Hepatocyte (in vitro differentiated cells): ENCODE measurements at regions not wholly inside any gene's neighbourhood (a gene's known extent, or its start where the extent isn't known, plus 50 kb on each side); places are given as distances from the start of the nearest gene placed in this dataset.

Source experiments
- DNase-seq: peaks from one replicate; pipeline ENCODE4 v3.0.0-alpha.2; 2016; ENCODE audit warnings: low spot score
- H2AFZ ChIP-seq: fragments of 200-600 bp; sonication (generic); 2 replicates; pipeline ENCODE4 v1.6.0; 2016; ENCODE audit warnings: antibody characterized with exemption, mild to moderate bottlenecking
- H3K27ac ChIP-seq: fragments of 200-600 bp; sonication (generic); 2 replicates; pipeline ENCODE4 v1.5.1; 2016; ENCODE audit warnings: mild to moderate bottlenecking
- H3K27me3 ChIP-seq: fragments of 200-600 bp; sonication (generic); 2 replicates; pipeline ENCODE4 v1.6.1; 2016
- H3K36me3 ChIP-seq: fragments of 200-600 bp; sonication (generic); replicated peaks from 2 replicates; pipeline ENCODE4 v1.5.1; 2016; ENCODE audit warnings: low read depth; ENCODE audit not compliant: insufficient read depth
- H3K4me1 ChIP-seq: fragments of 200-600 bp; sonication (generic); 2 replicates; pipeline ENCODE4 v1.5.1; 2016; ENCODE audit warnings: mild to moderate bottlenecking, moderate library complexity; ENCODE audit not compliant: insufficient read depth
- H3K4me2 ChIP-seq: fragments of 200-600 bp; sonication (generic); 2 replicates; pipeline ENCODE4 v1.6.0; 2016
- H3K4me3 ChIP-seq: fragments of 200-600 bp; sonication (generic); 2 replicates; pipeline ENCODE4 v1.5.1; 2016; ENCODE audit warnings: mild to moderate bottlenecking
- H3K79me2 ChIP-seq: fragments of 200-600 bp; sonication (generic); 2 replicates; pipeline ENCODE4 v1.6.0; 2017; ENCODE audit warnings: mild to moderate bottlenecking
- H3K9me2 ChIP-seq: fragments of 200-600 bp; sonication (generic); replicated peaks from 2 replicates; pipeline ENCODE4 v1.6.0; 2017; ENCODE audit warnings: mild to moderate bottlenecking; ENCODE audit not compliant: insufficient read depth
- H3K9me3 ChIP-seq: fragments of 200-600 bp; sonication (generic); 2 replicates; pipeline ENCODE4 v1.5.1; 2016; ENCODE audit warnings: low read depth, mild to moderate bottlenecking
- H4K20me1 ChIP-seq: fragments of 200-600 bp; sonication (generic); 2 replicates; pipeline ENCODE4 v1.6.0; 2016; ENCODE audit warnings: mild to moderate bottlenecking; ENCODE audit not compliant: insufficient read depth, poor library complexity, severe bottlenecking
- EZH2 ChIP-seq: fragments of 200-600 bp; sonication (generic); IDR thresholded peaks from 2 replicates; pipeline ENCODE4 v1.6.1; 2016; ENCODE audit warnings: antibody characterized with exemption, mild to moderate bottlenecking, borderline replicate concordance
- EZH2phosphoT487 ChIP-seq: fragments of 200-600 bp; sonication (generic); IDR thresholded peaks from one replicate; pipeline ENCODE4 v1.6.1; 2018; ENCODE audit warnings: antibody characterized with exemption, mild to moderate bottlenecking, low read depth, moderate library complexity; ENCODE audit not compliant: unreplicated experiment, severe bottlenecking
- WGBS: methylation state at CpG from one replicate; pipeline ENCODE4 v1.1.6; 2016; ENCODE audit warnings: low lambda C conversion rate; ENCODE audit errors: missing lambda C conversion rate; 5-methylcytosine and 5-hydroxymethylcytosine counted together
- TF ChIP-seq, protein P1 (sequence below): fragments of 200-600 bp; sonication (generic); IDR thresholded peaks from 2 replicates; pipeline ENCODE4 v1.5.1; 2016; ENCODE audit warnings: antibody characterized with exemption, mild to moderate bottlenecking; ENCODE audit not compliant: poor library complexity

DNA sequence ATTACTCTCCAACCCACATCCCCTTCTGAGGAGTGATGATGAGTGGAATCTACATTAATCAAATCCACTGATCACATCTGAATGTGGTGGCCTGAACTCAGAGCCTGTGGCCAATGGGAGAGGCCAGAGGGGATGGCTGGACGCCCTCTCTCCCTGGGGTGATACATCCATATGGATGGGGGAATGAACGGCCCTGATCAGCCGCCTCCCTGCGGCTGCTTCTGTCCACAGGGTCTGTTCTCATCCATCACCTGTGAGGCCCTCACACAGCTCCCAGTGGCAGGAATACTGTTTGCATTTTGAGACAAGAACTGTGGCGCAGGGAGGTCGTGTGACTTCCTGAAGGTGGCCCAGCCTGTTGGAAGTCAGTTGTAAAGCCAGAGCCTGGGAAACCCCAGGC is 78.3 kb upstream of the SHISAL1 start:
- Histone ChIP-seq H4K20me1 (no peaks in the 10 kb centered on the region), H3K27me3 (no peaks in the 10 kb centered on the region), H3K4me1 (no peaks in the 10 kb centered on the region), H3K4me3 (no peak overlapping the region), H3K9me2 (no peaks in the 10 kb centered on the region), H2AFZ (no peak overlapping the region), H3K9me3 (no peaks in the 10 kb centered on the region), H3K79me2 (no peaks in the 10 kb centered on the region), H3K36me3 (no peaks in the 10 kb centered on the region), H3K27ac (no peak overlapping the region), H3K4me2 (no peak overlapping the region)
- TF ChIP-seq EZH2 (no peak), EZH2phosphoT487 (no peak)
- TF ChIP-seq, protein P1, sequence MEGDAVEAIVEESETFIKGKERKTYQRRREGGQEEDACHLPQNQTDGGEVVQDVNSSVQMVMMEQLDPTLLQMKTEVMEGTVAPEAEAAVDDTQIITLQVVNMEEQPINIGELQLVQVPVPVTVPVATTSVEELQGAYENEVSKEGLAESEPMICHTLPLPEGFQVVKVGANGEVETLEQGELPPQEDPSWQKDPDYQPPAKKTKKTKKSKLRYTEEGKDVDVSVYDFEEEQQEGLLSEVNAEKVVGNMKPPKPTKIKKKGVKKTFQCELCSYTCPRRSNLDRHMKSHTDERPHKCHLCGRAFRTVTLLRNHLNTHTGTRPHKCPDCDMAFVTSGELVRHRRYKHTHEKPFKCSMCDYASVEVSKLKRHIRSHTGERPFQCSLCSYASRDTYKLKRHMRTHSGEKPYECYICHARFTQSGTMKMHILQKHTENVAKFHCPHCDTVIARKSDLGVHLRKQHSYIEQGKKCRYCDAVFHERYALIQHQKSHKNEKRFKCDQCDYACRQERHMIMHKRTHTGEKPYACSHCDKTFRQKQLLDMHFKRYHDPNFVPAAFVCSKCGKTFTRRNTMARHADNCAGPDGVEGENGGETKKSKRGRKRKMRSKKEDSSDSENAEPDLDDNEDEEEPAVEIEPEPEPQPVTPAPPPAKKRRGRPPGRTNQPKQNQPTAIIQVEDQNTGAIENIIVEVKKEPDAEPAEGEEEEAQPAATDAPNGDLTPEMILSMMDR = no peak
- no peak for DNase-seq
- 72% methylated on average over 6 of the region's 6 CpGs for WGBS

DNA sequence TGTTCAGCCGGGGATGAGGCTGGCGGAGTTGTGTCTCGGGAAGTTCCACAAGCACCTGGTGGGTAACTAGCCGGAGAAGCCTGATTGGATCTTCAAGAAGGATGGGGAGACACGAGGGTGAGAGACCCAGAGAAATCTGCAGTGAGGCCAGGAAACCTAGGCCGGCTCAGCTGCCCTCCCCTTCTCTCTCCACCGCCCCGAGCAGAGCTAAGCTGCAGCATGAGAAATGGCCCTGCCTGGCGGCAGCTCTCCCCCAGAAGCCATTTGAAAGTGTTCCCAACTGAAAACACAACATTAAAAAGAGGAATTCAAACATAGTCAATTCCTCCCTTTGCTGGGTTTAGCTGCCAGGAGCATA is 77.8 kb upstream of the SHISAL1 start:
- no peak overlapping the region for H3K4me3 ChIP-seq
- H3K4me2 ChIP-seq = no peak overlapping the region
- no peak for DNase-seq
- TF ChIP-seq EZH2phosphoT487 (no peak), EZH2 (no peak)
- TF ChIP-seq, protein P1 = no peak
- H4K20me1 ChIP-seq = no peaks in the 10 kb centered on the region
- H3K27me3 ChIP-seq = no peaks in the 10 kb centered on the region
- H3K27ac ChIP-seq = no peak overlapping the region
- no peaks in the 10 kb centered on the region for H3K79me2 ChIP-seq
- H2AFZ ChIP-seq = no peak overlapping the region
- H3K36me3 ChIP-seq = no peaks in the 10 kb centered on the region
- no peaks in the 10 kb centered on the region for H3K9me2 ChIP-seq
- no peaks in the 10 kb centered on the region for H3K4me1 ChIP-seq
- WGBS = 74% methylated on average over 9 of the region's 9 CpGs
- no peaks in the 10 kb centered on the region for H3K9me3 ChIP-seq

DNA sequence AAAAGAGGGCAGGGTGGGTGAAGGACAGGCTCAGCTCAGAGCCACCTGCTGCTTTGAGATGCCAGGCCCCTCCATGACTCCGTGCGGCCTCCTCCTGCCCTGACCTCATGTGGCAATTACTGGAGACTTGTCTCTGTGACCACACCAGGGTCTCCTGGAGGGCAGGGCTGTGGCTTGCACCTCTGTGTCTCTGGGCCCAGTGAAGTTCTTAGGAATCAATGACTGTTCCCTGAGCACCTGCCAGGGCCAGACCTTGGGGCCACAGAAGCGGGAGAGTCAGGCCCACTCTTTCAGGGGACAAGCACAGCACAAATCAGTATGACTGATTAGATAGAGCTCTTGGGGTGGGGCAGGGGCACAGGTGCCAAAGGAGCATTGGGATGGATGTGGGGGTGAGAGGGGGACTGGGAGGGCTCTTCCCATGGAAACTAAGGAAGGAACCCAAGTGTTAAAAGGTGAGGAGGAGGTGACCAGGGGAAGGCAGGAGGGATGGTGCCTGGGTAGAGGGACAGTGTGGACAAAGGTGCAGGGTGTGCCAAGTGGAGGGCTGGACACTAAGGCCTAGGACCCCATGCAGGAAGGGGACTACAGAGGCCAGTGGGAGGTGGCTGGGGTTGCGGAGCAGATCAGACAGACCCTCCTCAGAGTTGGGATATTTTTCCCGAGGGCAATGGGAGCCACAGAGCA is 77.3 kb upstream of the SHISAL1 start:
- H3K27ac ChIP-seq = no peak overlapping the region
- no peak for DNase-seq
- no peak overlapping the region for H3K4me3 ChIP-seq
- H3K9me2 ChIP-seq = no peaks in the 10 kb centered on the region
- 90% methylated on average over 5 of the region's 5 CpGs for WGBS
- TF ChIP-seq, protein P1 = no peak
- TF ChIP-seq EZH2 (no peak), EZH2phosphoT487 (no peak)
- H2AFZ ChIP-seq = no peak overlapping the region
- no peaks in the 10 kb centered on the region for H3K36me3 ChIP-seq
- H3K4me1 ChIP-seq = no peaks in the 10 kb centered on the region
- H3K9me3 ChIP-seq = no peaks in the 10 kb centered on the region
- H4K20me1 ChIP-seq = no peaks in the 10 kb centered on the region
- no peaks in the 10 kb centered on the region for H3K27me3 ChIP-seq
- no peak overlapping the region for H3K4me2 ChIP-seq
- no peaks in the 10 kb centered on the region for H3K79me2 ChIP-seq

DNA sequence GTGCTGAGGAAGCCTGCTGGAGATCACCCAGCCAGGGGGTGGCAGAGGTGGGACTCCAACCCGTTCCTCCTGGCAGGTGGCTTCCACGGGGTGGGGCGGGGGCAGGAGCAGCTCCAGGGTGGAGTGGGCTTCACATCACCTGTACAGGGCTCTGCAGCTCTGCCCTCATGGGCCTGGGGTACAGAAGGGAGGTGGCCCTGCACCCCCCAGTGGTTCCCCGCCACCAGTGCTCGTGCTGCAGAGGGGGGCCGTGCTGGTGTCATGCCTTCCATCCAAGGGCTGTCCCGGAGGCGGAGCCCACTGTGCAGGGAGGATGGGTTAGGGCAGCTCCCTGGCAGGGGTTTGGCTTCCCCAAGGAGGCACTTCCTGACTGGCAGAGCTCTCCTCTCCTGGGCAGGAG is 76.4 kb upstream of the SHISAL1 start:
- no peaks in the 10 kb centered on the region for H3K36me3 ChIP-seq
- no peak overlapping the region for H3K4me3 ChIP-seq
- H3K9me3 ChIP-seq = no peaks in the 10 kb centered on the region
- no peaks in the 10 kb centered on the region for H3K4me1 ChIP-seq
- no peak overlapping the region for H2AFZ ChIP-seq
- no peak overlapping the region for H3K27ac ChIP-seq
- 84% methylated on average over 6 of the region's 8 CpGs for WGBS
- H4K20me1 ChIP-seq = no peaks in the 10 kb centered on the region
- H3K27me3 ChIP-seq = no peaks in the 10 kb centered on the region
- no peaks in the 10 kb centered on the region for H3K79me2 ChIP-seq
- no peaks in the 10 kb centered on the region for H3K9me2 ChIP-seq
- DNase-seq = no peak
- TF ChIP-seq EZH2 (no peak), EZH2phosphoT487 (no peak)
- TF ChIP-seq, protein P1 = no peak
- H3K4me2 ChIP-seq = no peak overlapping the region
